GM23338 (cell line): ENCODE measurements at regions not wholly inside any gene's neighbourhood (a gene's known extent, or its start where the extent isn't known, plus 50 kb on each side); places are given as distances from the start of the nearest gene placed in this dataset.

Experiments
- CTCF ChIP-seq, 2 experiments: fragments of 200-600 bp in 1 of 2; sonication (generic) in 1 of 2; conservative IDR thresholded peaks; 2 replicates each; pipeline versions ENCODE4 v1.5.1 to v1.6.1; 2016 to 2017; ENCODE audit warnings: antibody characterized with exemption in 2 of 2, low read depth in 2 of 2, mild to moderate bottlenecking in 2 of 2, moderate library complexity in 1 of 2
- EZH2 ChIP-seq: fragments of 200-600 bp; sonication (generic); IDR thresholded peaks from one replicate; pipeline ENCODE4 v1.8.0; 2017; ENCODE audit warnings: antibody characterized with exemption, mild to moderate bottlenecking, low read depth; ENCODE audit not compliant: unreplicated experiment
- EZH2phosphoT487 ChIP-seq: fragments of 200-600 bp; sonication (generic); IDR thresholded peaks from one replicate; pipeline ENCODE4 v1.8.1; 2018; ENCODE audit warnings: antibody characterized with exemption; ENCODE audit not compliant: unreplicated experiment
- JUNB ChIP-seq: IDR thresholded peaks from one replicate; pipeline ENCODE4 v1.6.1; 2016; ENCODE audit warnings: antibody characterized with exemption; ENCODE audit not compliant: unreplicated experiment
- NANOG ChIP-seq: IDR thresholded peaks from 2 replicates; pipeline ENCODE4 v1.6.1; 2016; ENCODE audit warnings: antibody characterized with exemption, borderline replicate concordance
- POLR2AphosphoS5 ChIP-seq: IDR thresholded peaks from 2 replicates; pipeline ENCODE4 v1.6.1; 2016; ENCODE audit warnings: antibody characterized with exemption, low read depth
- REST ChIP-seq: IDR thresholded peaks from one replicate; pipeline ENCODE4 v1.6.1; 2018; ENCODE audit warnings: antibody characterized with exemption; ENCODE audit not compliant: unreplicated experiment
- STAT1 ChIP-seq: IDR thresholded peaks from one replicate; pipeline ENCODE4 v1.6.1; 2016; ENCODE audit warnings: antibody characterized with exemption; ENCODE audit not compliant: unreplicated experiment
- ZNF114 ChIP-seq: fragments of 250-450 bp; sonication (Bioruptor Pico); IDR thresholded peaks from 2 replicates; pipeline ENCODE4 v1.5.0; 2020; ENCODE audit warnings: mild to moderate bottlenecking, moderate library complexity
- ZNF331 ChIP-seq: fragments of 250-450 bp; sonication (Bioruptor Pico); IDR thresholded peaks from 2 replicates; pipeline ENCODE4 v1.5.0; 2020; ENCODE audit warnings: low read depth, mild to moderate bottlenecking, moderate library complexity
- ZNF462 ChIP-seq: fragments of 250-450 bp; sonication (Bioruptor Pico); IDR thresholded peaks from 2 replicates; pipeline ENCODE4 v1.5.0; 2020; ENCODE audit warnings: mild to moderate bottlenecking, moderate library complexity

GRCh38 chr3:176167272-176167671 lies 1030.0 kb downstream of the TBL1XR1 start:
- TF ChIP-seq CTCF (conservative IDR thresholded peaks at IDR 0.05; ENCODE audit: low read depth in 2 of 2) (no peak), POLR2AphosphoS5 (no peak), EZH2 (no peak), EZH2phosphoT487 (no peak), REST (no peak), ZNF331 (CRISPR knock-in tag) (no peak), JUNB (no peak), NANOG (no peak), STAT1 (no peak), ZNF114 (no peak), ZNF462 (CRISPR knock-in tag) (no peak)
